A549 (cell line): ENCODE measurements at regions not wholly inside any gene's neighbourhood (a gene's known extent, or its start where the extent isn't known, plus 50 kb on each side); places are given as distances from the start of the nearest gene placed in this dataset.

Experiments
- ATAC-seq, 2 experiments: fragments of 200-7000 bp in 1 of 2; fragments of >200 bp in 1 of 2; cut with Nextera tagmentation in 1 of 2; cut with Tn5 transposase in 1 of 2; 3 replicates each; pipeline versions ENCODE4 v1.8.0 to v1.9.1; 2018 to 2020; ENCODE audit warnings: mild to moderate bottlenecking in 1 of 2, moderate library complexity in 1 of 2
- CTCF ChIA-PET: fragments of 300-600 bp; sonication (Branson Sonifier 250); formaldehyde crosslinking; extraction: SDS; loops from one replicate; lab custom pipeline; 2021; ENCODE audit warnings: antibody characterized with exemption, inconsistent platforms; lab: Yijun Ruan, JAX
- POLR2A ChIA-PET: fragments of 350-600 bp; formaldehyde crosslinking; extraction: SDS; loops from one replicate; lab custom pipeline; 2021; ENCODE audit warnings: antibody characterized with exemption, inconsistent platforms; lab: Yijun Ruan, JAX
- DNase-seq, 2 experiments: peaks; one replicate each; pipeline versions ENCODE4 v3.0.0 to v3.0.0-alpha.2; 2011 to 2016; ENCODE audit warnings: low read depth in 1 of 2, low spot score in 1 of 2
- FAIRE-seq: peaks from 2 replicates; lab custom pipeline; 2011; peaks lifted over from hg19 to GRCh38; lab: Jason Lieb, UNC
- H3K27ac ChIP-seq, 2 experiments: fragments of >200 bp; sonication (Bioruptor Twin); formaldehyde crosslinking; 3 replicates each; pipeline ENCODE4 v1.5.1; 2016 to 2017
- H3K4me1 ChIP-seq: fragments of >200 bp; sonication (Bioruptor Twin); formaldehyde crosslinking; 3 replicates; pipeline ENCODE4 v1.6.1; 2016
- H3K4me2 ChIP-seq: fragments of >200 bp; sonication (Bioruptor Twin); formaldehyde crosslinking; 3 replicates; pipeline ENCODE4 v1.6.1; 2016
- H3K4me3 ChIP-seq: fragments of >200 bp; sonication (Bioruptor Twin); formaldehyde crosslinking; 3 replicates; pipeline ENCODE4 v1.5.1; 2016
- H3K9me3 ChIP-seq: fragments of >200 bp; sonication (Bioruptor Twin); formaldehyde crosslinking; 3 replicates; pipeline ENCODE4 v1.6.1; 2016
- EHF ChIP-seq: fragments of 250-450 bp; sonication (Bioruptor Pico); IDR thresholded peaks from 2 replicates; pipeline ENCODE4 v1.5.0; 2020; ENCODE audit warnings: mild to moderate bottlenecking
- EHMT2 ChIP-seq: fragments of 200-600 bp; sonication (generic); IDR thresholded peaks from 2 replicates; pipeline ENCODE4 v1.6.1; 2016; ENCODE audit warnings: antibody characterized with exemption, low read depth, mild to moderate bottlenecking, moderate library complexity
- EP300 ChIP-seq, 2 experiments: fragments of >200 bp; sonication (Bioruptor Twin); formaldehyde crosslinking; IDR thresholded peaks; 2 replicates in 1 of 2; 3 replicates in 1 of 2; pipeline ENCODE4 v1.6.1; 2016 to 2017
- ESRRA ChIP-seq: fragments of 150-350 bp; IDR thresholded peaks from 2 replicates; pipeline ENCODE4 v1.6.1; 2014; ENCODE audit warnings: mild to moderate bottlenecking, low read length, borderline replicate concordance
- FOSB ChIP-seq: fragments of 250-450 bp; sonication (Bioruptor Pico); IDR thresholded peaks from 2 replicates; pipeline ENCODE4 v1.5.0; 2020; ENCODE audit warnings: mild to moderate bottlenecking, moderate library complexity
- FOSL2 ChIP-seq, 2 experiments: fragments of 450-650 bp in 1 of 2; fragments of >200 bp in 1 of 2; sonication (Bioruptor Twin) in 1 of 2; formaldehyde crosslinking; IDR thresholded peaks; 2 replicates each; pipeline versions ENCODE4 v1.5.0 to v1.6.1; 2016 to 2020; ENCODE audit warnings: mild to moderate bottlenecking in 1 of 2, moderate library complexity in 1 of 2
- GATA3 ChIP-seq: IDR thresholded peaks from 2 replicates; pipeline ENCODE4 v1.6.1; 2012; ENCODE audit warnings: borderline replicate concordance
- HEYL ChIP-seq: fragments of 250-450 bp; sonication (Bioruptor Pico); IDR thresholded peaks from 2 replicates; pipeline ENCODE4 v1.8.0; 2021; ENCODE audit warnings: mild to moderate bottlenecking, moderate library complexity
- HOXB13 ChIP-seq: fragments of 250-450 bp; sonication (Bioruptor Pico); IDR thresholded peaks from 2 replicates; pipeline ENCODE4 v1.5.0; 2020; ENCODE audit warnings: low read depth, mild to moderate bottlenecking, moderate library complexity
- JUN ChIP-seq, 2 experiments: fragments of >200 bp; sonication (Bioruptor Twin); formaldehyde crosslinking; IDR thresholded peaks; 2 replicates in 1 of 2; 3 replicates in 1 of 2; pipeline ENCODE4 v1.6.1; 2016 to 2017
- KDM5A ChIP-seq: fragments of 200-600 bp; sonication (generic); IDR thresholded peaks from 2 replicates; pipeline ENCODE4 v1.6.1; 2016; ENCODE audit warnings: antibody characterized with exemption, mild to moderate bottlenecking
- MAZ ChIP-seq: fragments of 150-350 bp; IDR thresholded peaks from 2 replicates; pipeline ENCODE4 v1.6.1; 2014; ENCODE audit warnings: antibody characterized with exemption, low read depth, low read length, borderline replicate concordance
- MYC ChIP-seq: IDR thresholded peaks from 2 replicates; pipeline ENCODE4 v1.6.1; 2012; ENCODE audit warnings: mild to moderate bottlenecking, inconsistent platforms, low read length, improper control_type of control experiment, borderline replicate concordance
- NPAS2 ChIP-seq: fragments of 250-450 bp; sonication (Bioruptor Pico); IDR thresholded peaks from 2 replicates; pipeline ENCODE4 v1.8.0; 2022; ENCODE audit warnings: mild to moderate bottlenecking, moderate library complexity, borderline replicate concordance
- POLR2A ChIP-seq: IDR thresholded peaks from 2 replicates; pipeline ENCODE4 v1.6.1; 2012; ENCODE audit warnings: mild to moderate bottlenecking, low read length
- RAD21 ChIP-seq, 2 experiments: fragments of >200 bp in 1 of 2; sonication (Bioruptor Twin) in 1 of 2; formaldehyde crosslinking in 1 of 2; IDR thresholded peaks in 1 of 2; conservative IDR thresholded peaks in 1 of 2; 2 replicates in 1 of 2; 3 replicates in 1 of 2; pipeline ENCODE4 v1.6.1; 2012 to 2018; ENCODE audit warnings: inconsistent platforms in 1 of 2
- RCOR1 ChIP-seq: fragments of 150-350 bp; IDR thresholded peaks from 2 replicates; pipeline ENCODE4 v1.6.1; 2014; ENCODE audit warnings: antibody characterized with exemption, low read length, low read depth
- RNF2 ChIP-seq: fragments of 200-600 bp; sonication (generic); IDR thresholded peaks from 2 replicates; pipeline ENCODE4 v1.6.1; 2016; ENCODE audit warnings: low read depth, mild to moderate bottlenecking, antibody characterized with exemption, moderate library complexity, borderline replicate concordance
- ZC3H11A ChIP-seq: fragments of 450-650 bp; IDR thresholded peaks from 2 replicates; pipeline ENCODE4 v1.6.1; 2014; ENCODE audit warnings: antibody characterized with exemption, mild to moderate bottlenecking
- WGBS: methylation state at CpG from one replicate; pipeline ENCODE4 v1.1.6; 2017; ENCODE audit errors: missing lambda C conversion rate; 5-methylcytosine and 5-hydroxymethylcytosine counted together
- TF ChIP-seq, protein P1 (sequence below): fragments of 250-450 bp; sonication (Bioruptor Pico); IDR thresholded peaks from 2 replicates; pipeline ENCODE4 v1.5.0; 2021; ENCODE audit warnings: mild to moderate bottlenecking, moderate library complexity, borderline replicate concordance
- TF ChIP-seq, protein P2 (sequence below): IDR thresholded peaks from 2 replicates; pipeline ENCODE4 v1.6.1; 2012
- TF ChIP-seq, protein P3 (sequence below): IDR thresholded peaks from 2 replicates; pipeline ENCODE4 v1.6.1; 2012
- TF ChIP-seq, protein P4 (sequence below): IDR thresholded peaks from 2 replicates; pipeline ENCODE4 v1.6.1; 2012; ENCODE audit warnings: low read depth, borderline replicate concordance
- TF ChIP-seq, protein P5 (sequence below): fragments of 450-650 bp; IDR thresholded peaks from 2 replicates; pipeline ENCODE4 v1.6.1; 2014; ENCODE audit warnings: antibody characterized with exemption

DNA sequence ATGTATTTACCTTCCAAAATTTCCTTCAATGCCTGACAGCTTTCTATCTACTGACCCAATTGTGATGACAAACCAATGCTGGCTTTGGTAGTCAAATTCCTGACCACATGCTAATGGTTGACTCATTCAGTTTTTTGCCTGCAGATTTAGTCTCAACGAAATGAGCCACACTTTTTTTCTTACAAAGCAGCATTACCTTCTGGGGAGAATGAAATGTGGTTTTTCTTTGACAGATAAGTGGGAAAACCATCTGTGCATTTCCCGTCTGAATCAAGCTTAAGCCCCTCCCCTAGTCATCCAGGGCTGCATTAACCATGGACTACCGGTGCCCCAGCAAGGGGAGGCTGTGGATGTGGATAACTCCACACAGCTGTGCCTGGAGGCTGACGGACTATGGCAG, 99.6 kb upstream of the TAF11L2 start:
- H3K4me3 ChIP-seq = no peak overlapping the region
- FAIRE-seq (no peak), DNase-seq (no peak), ATAC-seq (peak; percentile 42 to 50; a peak in 3 of 6 replicates)
- 48% methylated on average over 4 of the region's 4 CpGs for WGBS
- TF ChIP-seq ZC3H11A (no peak), HEYL (CRISPR knock-in tag) (no peak), GATA3 (no peak), FOSL2 (IDR thresholded peaks at IDR 0.05) (no peak), FOSL2 (CRISPR knock-in tag; IDR thresholded peaks at IDR 0.05) (peak; percentile 50; the same call in 1 of the 2 replicates)
- TF ChIP-seq, protein P1, sequence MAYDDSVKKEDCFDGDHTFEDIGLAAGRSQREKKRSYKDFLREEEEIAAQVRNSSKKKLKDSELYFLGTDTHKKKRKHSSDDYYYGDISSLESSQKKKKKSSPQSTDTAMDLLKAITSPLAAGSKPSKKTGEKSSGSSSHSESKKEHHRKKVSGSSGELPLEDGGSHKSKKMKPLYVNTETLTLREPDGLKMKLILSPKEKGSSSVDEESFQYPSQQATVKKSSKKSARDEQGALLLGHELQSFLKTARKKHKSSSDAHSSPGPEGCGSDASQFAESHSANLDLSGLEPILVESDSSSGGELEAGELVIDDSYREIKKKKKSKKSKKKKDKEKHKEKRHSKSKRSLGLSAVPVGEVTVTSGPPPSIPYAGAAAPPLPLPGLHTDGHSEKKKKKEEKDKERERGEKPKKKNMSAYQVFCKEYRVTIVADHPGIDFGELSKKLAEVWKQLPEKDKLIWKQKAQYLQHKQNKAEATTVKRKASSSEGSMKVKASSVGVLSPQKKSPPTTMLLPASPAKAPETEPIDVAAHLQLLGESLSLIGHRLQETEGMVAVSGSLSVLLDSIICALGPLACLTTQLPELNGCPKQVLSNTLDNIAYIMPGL = no peak
- TF ChIP-seq, protein P2, sequence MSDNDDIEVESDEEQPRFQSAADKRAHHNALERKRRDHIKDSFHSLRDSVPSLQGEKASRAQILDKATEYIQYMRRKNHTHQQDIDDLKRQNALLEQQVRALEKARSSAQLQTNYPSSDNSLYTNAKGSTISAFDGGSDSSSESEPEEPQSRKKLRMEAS = 0 out of 2 replicates have a peak, but pooled peaks have one; percentile 37
- no peaks in the 10 kb centered on the region for H3K9me3 ChIP-seq
- CTCF ChIA-PET = interaction anchor here (1.3 kb wide), 1 partner anchor 13 kb away, joined by 3 read pairs; no protein-coding TSS in a partner anchor
- peak overlapping the region; percentile 39; the same call in 2 of the 3 replicates for H3K4me2 ChIP-seq
- POLR2A ChIA-PET = interaction anchor here (0.8 to 1.0 kb wide), 2 partner anchors 20 to 93 kb away, joined by 3 to 4 read pairs; no protein-coding TSS in a partner anchor
- peak overlapping the region in 1 of 2 experiments; percentile 64; a peak in 3 of 6 replicates for H3K27ac ChIP-seq
- peaks cover 49% of the 10 kb centered on the region for H3K4me1 ChIP-seq

DNA sequence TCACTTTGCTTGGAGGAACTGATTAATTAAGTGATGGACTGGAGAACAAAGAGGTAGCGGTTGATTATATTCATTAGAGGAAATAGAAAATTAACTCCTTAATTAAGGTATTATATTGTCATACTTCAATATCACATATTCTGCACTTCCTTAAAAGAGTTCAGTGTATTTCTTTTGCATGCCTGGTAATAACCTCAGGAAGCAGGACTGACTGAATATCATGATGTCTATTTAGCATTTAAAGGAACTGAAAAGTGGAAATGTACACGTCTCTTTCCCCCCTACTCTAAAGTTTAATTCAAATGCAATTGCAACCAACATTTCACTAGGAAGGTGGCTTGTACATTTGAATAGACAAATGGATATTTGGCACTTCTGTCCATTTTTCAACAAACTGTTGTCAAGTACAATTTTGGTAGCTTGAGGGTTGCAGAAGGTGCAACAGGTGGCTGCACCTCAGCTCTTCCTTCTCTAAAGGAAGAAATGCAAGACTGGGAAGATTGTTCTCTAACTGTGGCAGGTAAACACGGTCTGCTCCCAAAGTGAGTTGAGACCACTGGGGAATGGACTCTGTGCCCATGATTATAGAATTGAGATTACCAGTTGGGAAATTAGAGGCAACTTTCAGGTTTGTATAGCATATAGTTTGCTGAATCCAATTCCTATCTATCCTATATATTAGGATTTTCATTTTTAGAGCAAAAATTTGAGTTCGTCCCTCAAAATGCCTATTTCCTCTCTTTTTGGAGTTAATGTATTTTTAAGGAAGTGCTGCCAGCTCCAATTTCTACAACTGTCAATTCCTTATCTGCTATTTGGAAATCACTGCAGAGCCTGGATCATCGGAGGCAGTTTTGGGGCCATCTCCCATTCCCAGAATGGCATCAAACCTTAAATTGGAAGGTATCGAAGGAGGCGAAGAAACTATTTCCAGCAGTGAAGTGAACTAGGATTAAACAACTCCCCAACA, 98.9 kb upstream of the TAF11L2 start:
- no peak for DNase-seq
- TF ChIP-seq NPAS2 (CRISPR knock-in tag) = no peak
- TF ChIP-seq EHF (CRISPR knock-in tag) = no peak
- TF ChIP-seq, protein P3, sequence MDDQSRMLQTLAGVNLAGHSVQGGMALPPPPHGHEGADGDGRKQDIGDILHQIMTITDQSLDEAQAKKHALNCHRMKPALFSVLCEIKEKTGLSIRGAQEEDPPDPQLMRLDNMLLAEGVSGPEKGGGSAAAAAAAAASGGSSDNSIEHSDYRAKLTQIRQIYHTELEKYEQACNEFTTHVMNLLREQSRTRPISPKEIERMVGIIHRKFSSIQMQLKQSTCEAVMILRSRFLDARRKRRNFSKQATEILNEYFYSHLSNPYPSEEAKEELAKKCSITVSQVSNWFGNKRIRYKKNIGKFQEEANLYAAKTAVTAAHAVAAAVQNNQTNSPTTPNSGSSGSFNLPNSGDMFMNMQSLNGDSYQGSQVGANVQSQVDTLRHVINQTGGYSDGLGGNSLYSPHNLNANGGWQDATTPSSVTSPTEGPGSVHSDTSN = no peak
- no peak for TF ChIP-seq RAD21 (conservative IDR thresholded peaks at IDR 0.05 in 1 of 2, IDR thresholded peaks at IDR 0.05 in 1 of 2)
- TF ChIP-seq EHMT2 = no peak
- TF ChIP-seq MAZ = no peak
- TF ChIP-seq, protein P4, sequence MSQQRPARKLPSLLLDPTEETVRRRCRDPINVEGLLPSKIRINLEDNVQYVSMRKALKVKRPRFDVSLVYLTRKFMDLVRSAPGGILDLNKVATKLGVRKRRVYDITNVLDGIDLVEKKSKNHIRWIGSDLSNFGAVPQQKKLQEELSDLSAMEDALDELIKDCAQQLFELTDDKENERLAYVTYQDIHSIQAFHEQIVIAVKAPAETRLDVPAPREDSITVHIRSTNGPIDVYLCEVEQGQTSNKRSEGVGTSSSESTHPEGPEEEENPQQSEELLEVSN = no peak
- TF ChIP-seq RNF2 = no peak
- no peak for TF ChIP-seq JUN (IDR thresholded peaks at IDR 0.05)
- TF ChIP-seq ESRRA = no peak
- no peak for TF ChIP-seq MYC
- TF ChIP-seq HOXB13 (CRISPR knock-in tag) = no peak
- TF ChIP-seq KDM5A = no peak
- no peak for TF ChIP-seq FOSB (CRISPR knock-in tag)
- no peak for TF ChIP-seq EP300 (IDR thresholded peaks at IDR 0.05)
- TF ChIP-seq RCOR1 = no peak
- TF ChIP-seq GATA3 = no peak
- TF ChIP-seq, protein P5, sequence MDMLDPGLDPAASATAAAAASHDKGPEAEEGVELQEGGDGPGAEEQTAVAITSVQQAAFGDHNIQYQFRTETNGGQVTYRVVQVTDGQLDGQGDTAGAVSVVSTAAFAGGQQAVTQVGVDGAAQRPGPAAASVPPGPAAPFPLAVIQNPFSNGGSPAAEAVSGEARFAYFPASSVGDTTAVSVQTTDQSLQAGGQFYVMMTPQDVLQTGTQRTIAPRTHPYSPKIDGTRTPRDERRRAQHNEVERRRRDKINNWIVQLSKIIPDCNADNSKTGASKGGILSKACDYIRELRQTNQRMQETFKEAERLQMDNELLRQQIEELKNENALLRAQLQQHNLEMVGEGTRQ = no peak
- TF ChIP-seq, protein P2 = no peak
- TF ChIP-seq POLR2A = no peak
- H3K4me3 ChIP-seq = no peak overlapping the region
- H3K27ac ChIP-seq = peak overlapping the region in 1 of 2 experiments; percentile 64; a peak in 3 of 6 replicates
- ChIA-PET POLR2A (interaction anchor here (1.0 kb wide), 1 partner anchor 21 kb away, joined by 4 read pairs; no protein-coding TSS in a partner anchor), CTCF (interaction anchor here (1.3 kb wide), 1 partner anchor 14 kb away, joined by 3 read pairs; no protein-coding TSS in a partner anchor)
- H3K9me3 ChIP-seq = no peaks in the 10 kb centered on the region
- no peak for FAIRE-seq
- 82% methylated on average over 7 of the region's 7 CpGs for WGBS
- peaks cover 55% of the 10 kb centered on the region for H3K4me1 ChIP-seq
- H3K4me2 ChIP-seq = peak overlapping the region; percentile 39; the same call in 2 of the 3 replicates
- no peak for ATAC-seq
